Panc1 (cell line): ENCODE measurements at regions not wholly inside any gene's neighbourhood (a gene's known extent, or its start where the extent isn't known, plus 50 kb on each side); places are given as distances from the start of the nearest gene placed in this dataset.

Experiments
- ATAC-seq: fragments of 200-7000 bp; cut with Tn5 transposase; 2 replicates; pipeline ENCODE4 v1.9.1; 2020; ENCODE audit warnings: mild to moderate bottlenecking, moderate library complexity
- BruUV-seq: library from RNA; stranded (reverse); fragments of 400-500 nt; replicated peaks from 2 replicates; lab custom pipeline; 2021; lab: Mats Ljungman, UMichigan
- CTCF ChIA-PET: fragments of 300-600 bp; sonication (Branson Sonifier 250); formaldehyde crosslinking; loops from one replicate; lab custom pipeline; 2022; ENCODE audit warnings: antibody characterized with exemption; lab: Charles Lee
- POLR2A ChIA-PET: fragments of 300-600 bp; sonication (Branson Sonifier 250); formaldehyde crosslinking; loops from one replicate; lab custom pipeline; 2022; ENCODE audit warnings: antibody characterized with exemption; lab: Charles Lee
- DNase-seq: peaks from one replicate; pipeline ENCODE4 v3.0.0-alpha.2; 2010; ENCODE audit warnings: low read depth, low spot score
- H3K27ac ChIP-seq: 2 replicates; pipeline ENCODE4 v1.5.1; 2011; ENCODE audit warnings: mild to moderate bottlenecking, low read length, inconsistent platforms
- H3K27me3 ChIP-seq: fragments of 200-500 bp; sonication (Bioruptor generic); 2 replicates; pipeline ENCODE4 v1.6.0; 2014; ENCODE audit warnings: low read length, inconsistent platforms; ENCODE audit not compliant: control insufficient read depth, insufficient read depth
- H3K36me3 ChIP-seq: fragments of 200-500 bp; sonication (Bioruptor generic); 2 replicates; pipeline ENCODE4 v1.5.1; 2014; ENCODE audit warnings: inconsistent platforms, mild to moderate bottlenecking, low read length, moderate library complexity; ENCODE audit not compliant: control insufficient read depth, insufficient read depth
- H3K4me1 ChIP-seq: 2 replicates; pipeline ENCODE4 v1.5.1; 2011; ENCODE audit warnings: inconsistent platforms, mild to moderate bottlenecking, low read length, moderate library complexity; ENCODE audit not compliant: control insufficient read depth, insufficient read depth
- H3K4me3 ChIP-seq, 2 experiments: 2 replicates each; pipeline ENCODE4 v1.5.1; 2011 to 2012; ENCODE audit warnings: low read depth in 2 of 2, low read length in 2 of 2, mild to moderate bottlenecking in 2 of 2, inconsistent platforms in 1 of 2, moderate library complexity in 1 of 2
- H3K9me3 ChIP-seq: fragments of 200-500 bp; sonication (Bioruptor generic); 2 replicates; pipeline ENCODE4 v1.5.1; 2014; ENCODE audit warnings: low read depth, mild to moderate bottlenecking, inconsistent platforms, low read length, moderate library complexity; ENCODE audit not compliant: control insufficient read depth, insufficient read depth
- POLR2AphosphoS5 ChIP-seq: IDR thresholded peaks from 2 replicates; pipeline ENCODE4 v1.6.1; 2012; ENCODE audit warnings: mild to moderate bottlenecking, low read depth, low read length, moderate library complexity
- SIN3A ChIP-seq: IDR thresholded peaks from 2 replicates; pipeline ENCODE4 v1.6.1; 2012; ENCODE audit warnings: low read depth, mild to moderate bottlenecking, low read length, moderate library complexity, borderline replicate concordance; ENCODE audit not compliant: insufficient read depth
- TCF7L2 ChIP-seq: IDR thresholded peaks from 2 replicates; pipeline ENCODE4 v1.6.1; 2011; ENCODE audit warnings: mild to moderate bottlenecking, low read depth, low read length, inconsistent platforms
- in situ Hi-C: cut with HindIII; loops from 2 replicates; pipeline ENCODE4 v1.10.0; 2016; ENCODE audit warnings: low sequenced_read_pairs, low pct_unique_long_range_greater_than_20kb
- intact Hi-C: fragments of 100-400 bp; cut with micrococcal nuclease; formaldehyde crosslinking; loops from one replicate; pipeline ENCODE4 v1.10.0; 2022; ENCODE audit not compliant: unreplicated experiment
- TF ChIP-seq, protein P1 (sequence below): fragments of 450-650 bp; IDR thresholded peaks from 2 replicates; pipeline ENCODE4 v1.5.1; 2017; ENCODE audit warnings: mild to moderate bottlenecking
- TF ChIP-seq, protein P2 (sequence below), 2 experiments: IDR thresholded peaks; 2 replicates each; pipeline ENCODE4 v1.6.1; 2011 to 2012; ENCODE audit warnings: low read depth in 2 of 2, control low read depth in 1 of 2, low read length in 1 of 2, mild to moderate bottlenecking in 1 of 2, moderate library complexity in 1 of 2; ENCODE audit not compliant: insufficient read depth in 1 of 2

DNA sequence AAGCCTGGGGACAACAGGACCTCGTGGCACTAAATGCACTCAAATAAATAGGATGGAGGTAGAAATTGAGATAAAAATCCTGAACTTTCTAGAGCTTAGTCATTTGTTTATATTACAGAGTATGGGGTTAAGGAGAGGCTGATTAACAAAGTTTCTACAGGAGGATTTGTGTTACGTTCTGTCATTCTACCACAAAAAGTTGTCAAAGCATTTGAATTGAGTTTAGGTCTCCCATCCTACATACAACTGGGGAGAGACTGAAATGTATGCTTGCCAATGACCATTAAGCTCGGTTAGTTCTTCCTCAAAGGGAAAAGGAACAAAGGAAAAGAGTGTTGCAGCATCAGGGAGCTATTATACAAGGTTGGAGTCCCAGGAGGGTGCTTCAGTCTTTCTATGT is 597.9 kb downstream of the COL12A1 start:
- CTCF ChIA-PET, result interaction anchor here (0.6 kb wide), 1 partner anchor 497 kb away, joined by 4 read pairs; no protein-coding TSS in a partner anchor
- TF ChIP-seq, protein P1, sequence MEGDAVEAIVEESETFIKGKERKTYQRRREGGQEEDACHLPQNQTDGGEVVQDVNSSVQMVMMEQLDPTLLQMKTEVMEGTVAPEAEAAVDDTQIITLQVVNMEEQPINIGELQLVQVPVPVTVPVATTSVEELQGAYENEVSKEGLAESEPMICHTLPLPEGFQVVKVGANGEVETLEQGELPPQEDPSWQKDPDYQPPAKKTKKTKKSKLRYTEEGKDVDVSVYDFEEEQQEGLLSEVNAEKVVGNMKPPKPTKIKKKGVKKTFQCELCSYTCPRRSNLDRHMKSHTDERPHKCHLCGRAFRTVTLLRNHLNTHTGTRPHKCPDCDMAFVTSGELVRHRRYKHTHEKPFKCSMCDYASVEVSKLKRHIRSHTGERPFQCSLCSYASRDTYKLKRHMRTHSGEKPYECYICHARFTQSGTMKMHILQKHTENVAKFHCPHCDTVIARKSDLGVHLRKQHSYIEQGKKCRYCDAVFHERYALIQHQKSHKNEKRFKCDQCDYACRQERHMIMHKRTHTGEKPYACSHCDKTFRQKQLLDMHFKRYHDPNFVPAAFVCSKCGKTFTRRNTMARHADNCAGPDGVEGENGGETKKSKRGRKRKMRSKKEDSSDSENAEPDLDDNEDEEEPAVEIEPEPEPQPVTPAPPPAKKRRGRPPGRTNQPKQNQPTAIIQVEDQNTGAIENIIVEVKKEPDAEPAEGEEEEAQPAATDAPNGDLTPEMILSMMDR, result no peak
- TF ChIP-seq SIN3A (no peak), POLR2AphosphoS5 (no peak), TCF7L2 (no peak)
- TF ChIP-seq, protein P2, sequence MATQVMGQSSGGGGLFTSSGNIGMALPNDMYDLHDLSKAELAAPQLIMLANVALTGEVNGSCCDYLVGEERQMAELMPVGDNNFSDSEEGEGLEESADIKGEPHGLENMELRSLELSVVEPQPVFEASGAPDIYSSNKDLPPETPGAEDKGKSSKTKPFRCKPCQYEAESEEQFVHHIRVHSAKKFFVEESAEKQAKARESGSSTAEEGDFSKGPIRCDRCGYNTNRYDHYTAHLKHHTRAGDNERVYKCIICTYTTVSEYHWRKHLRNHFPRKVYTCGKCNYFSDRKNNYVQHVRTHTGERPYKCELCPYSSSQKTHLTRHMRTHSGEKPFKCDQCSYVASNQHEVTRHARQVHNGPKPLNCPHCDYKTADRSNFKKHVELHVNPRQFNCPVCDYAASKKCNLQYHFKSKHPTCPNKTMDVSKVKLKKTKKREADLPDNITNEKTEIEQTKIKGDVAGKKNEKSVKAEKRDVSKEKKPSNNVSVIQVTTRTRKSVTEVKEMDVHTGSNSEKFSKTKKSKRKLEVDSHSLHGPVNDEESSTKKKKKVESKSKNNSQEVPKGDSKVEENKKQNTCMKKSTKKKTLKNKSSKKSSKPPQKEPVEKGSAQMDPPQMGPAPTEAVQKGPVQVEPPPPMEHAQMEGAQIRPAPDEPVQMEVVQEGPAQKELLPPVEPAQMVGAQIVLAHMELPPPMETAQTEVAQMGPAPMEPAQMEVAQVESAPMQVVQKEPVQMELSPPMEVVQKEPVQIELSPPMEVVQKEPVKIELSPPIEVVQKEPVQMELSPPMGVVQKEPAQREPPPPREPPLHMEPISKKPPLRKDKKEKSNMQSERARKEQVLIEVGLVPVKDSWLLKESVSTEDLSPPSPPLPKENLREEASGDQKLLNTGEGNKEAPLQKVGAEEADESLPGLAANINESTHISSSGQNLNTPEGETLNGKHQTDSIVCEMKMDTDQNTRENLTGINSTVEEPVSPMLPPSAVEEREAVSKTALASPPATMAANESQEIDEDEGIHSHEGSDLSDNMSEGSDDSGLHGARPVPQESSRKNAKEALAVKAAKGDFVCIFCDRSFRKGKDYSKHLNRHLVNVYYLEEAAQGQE (IDR thresholded peaks at IDR 0.05; ENCODE audit: insufficient read depth in 1 of 2, low read depth in 2 of 2, low read length in 1 of 2), result no peak
- Histone ChIP-seq H3K4me3 (no peak overlapping the region), H3K4me1 (no peaks in the 10 kb centered on the region), H3K36me3 (no peaks in the 10 kb centered on the region), H3K27ac (no peak overlapping the region), H3K27me3 (no peaks in the 10 kb centered on the region), H3K9me3 (no peaks in the 10 kb centered on the region)
- POLR2A ChIA-PET, result no interaction called here
- ATAC-seq (no peak), DNase-seq (no peak)
- in situ Hi-C loops (no loop called here), intact Hi-C loops (no loop called here)
- no TSS peak for BruUV-seq

DNA sequence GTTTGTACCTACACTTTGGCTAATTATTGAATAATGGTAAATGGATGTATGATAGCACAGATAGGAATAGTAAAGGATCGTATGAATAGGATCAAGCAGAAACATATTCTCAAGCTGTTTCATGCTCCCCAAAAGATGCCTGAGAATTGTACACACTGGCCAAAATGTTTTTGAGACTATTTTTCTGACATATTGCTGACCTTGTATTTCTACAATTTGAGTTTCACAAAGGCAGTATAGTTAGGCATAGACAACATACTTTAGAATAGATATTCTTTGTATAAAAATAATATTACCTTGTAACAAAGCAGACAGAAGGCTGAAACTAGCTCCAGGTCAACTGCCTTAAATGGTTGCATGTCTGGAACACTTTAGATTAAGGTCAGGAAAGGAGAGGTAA is 598.4 kb downstream of the COL12A1 start:
- no peak for ATAC-seq
- in situ Hi-C loops, result no loop called here
- no peaks in the 10 kb centered on the region for H3K36me3 ChIP-seq
- ChIA-PET CTCF (interaction anchor here (0.6 kb wide), 1 partner anchor 496 kb away, joined by 4 read pairs; no protein-coding TSS in a partner anchor), POLR2A (no interaction called here)
- BruUV-seq, result no TSS peak
- H3K27me3 ChIP-seq, result no peaks in the 10 kb centered on the region
- no peak for DNase-seq
- no peak overlapping the region for H3K4me3 ChIP-seq
- H3K9me3 ChIP-seq, result no peaks in the 10 kb centered on the region
- no peaks in the 10 kb centered on the region for H3K4me1 ChIP-seq
- TF ChIP-seq, protein P2 (IDR thresholded peaks at IDR 0.05; ENCODE audit: insufficient read depth in 1 of 2, low read depth in 2 of 2, low read length in 1 of 2), result no peak
- TF ChIP-seq TCF7L2 (no peak), POLR2AphosphoS5 (no peak), SIN3A (no peak)
- TF ChIP-seq, protein P1, result no peak
- intact Hi-C loops, result no loop called here
- no peak overlapping the region for H3K27ac ChIP-seq
